ENCODE measurements at regions not wholly inside any gene's neighbourhood (a gene's known extent, or its start where the extent isn't known, plus 50 kb on each side); places are given as distances from the start of the nearest gene placed in this dataset.
"Not testable (repeated sequence)": the region's sequence is repeated elsewhere in the genome, so short reads cannot be mapped to it uniquely, and the experiment has no call there.

- no peak for TF ChIP-seq CTCF (IDR thresholded peaks at IDR 0.05; ENCODE audit: low read depth, low read length, poor library complexity, severe bottlenecking)
- TF ChIP-seq EZH2phosphoT487 (IDR thresholded peaks at IDR 0.05; ENCODE audit: borderline replicate concordance, low read length): no peak
- H3K27ac ChIP-seq (ENCODE audit: low read depth, low read length): no peak overlapping the region
- no peaks in the 10 kb centered on the region for H3K4me1 ChIP-seq (ENCODE audit: control insufficient read depth, low read length)
- H3K4me2 ChIP-seq (ENCODE audit: low read length): no peak overlapping the region
- no peaks in the 10 kb centered on the region for H3K36me3 ChIP-seq (ENCODE audit: control insufficient read depth, low read length)
- no peaks in the 10 kb centered on the region for H3F3A ChIP-seq (ENCODE audit: control insufficient read depth, insufficient read depth)
- no peaks in the 10 kb centered on the region for H4K20me1 ChIP-seq (ENCODE audit: control insufficient read depth, insufficient read depth, low read depth, low read length)
- H3K9me3 ChIP-seq (ENCODE audit: control insufficient read depth, insufficient read depth, low read length): no peaks in the 10 kb centered on the region
- peaks cover 4% of the 10 kb centered on the region; the same call in 1 of the 2 replicates for H3K27me3 ChIP-seq (ENCODE audit: control insufficient read depth, low read length)
- H3K4me3 ChIP-seq (ENCODE audit: low read length): no peak overlapping the region
- H3K9me2 ChIP-seq (replicated peaks; ENCODE audit: control insufficient read depth, low read length): no peaks in the 10 kb centered on the region
- H3K79me2 ChIP-seq (ENCODE audit: control insufficient read depth, low read length): no peaks in the 10 kb centered on the region
Measured at GRCh38 chr17:6254036-6254435, 180.9 kb downstream of the AIPL1 start.

GRCh38 chr17:6251640-6252039 lies 181.5 kb downstream of the WSCD1 start:
- H3F3A ChIP-seq (ENCODE audit: control insufficient read depth, insufficient read depth); H3K36me3 ChIP-seq (ENCODE audit: control insufficient read depth, low read length); H3K27ac ChIP-seq (ENCODE audit: low read depth, low read length); H3K4me1 ChIP-seq (ENCODE audit: control insufficient read depth, low read length); H4K20me1 ChIP-seq (ENCODE audit: control insufficient read depth, insufficient read depth, low read depth, low read length); H3K4me3 ChIP-seq (ENCODE audit: low read length); H3K9me2 ChIP-seq (replicated peaks; ENCODE audit: control insufficient read depth, low read length); H3K9me3 ChIP-seq (ENCODE audit: control insufficient read depth, insufficient read depth, low read length); H3K4me2 ChIP-seq (ENCODE audit: low read length); H3K27me3 ChIP-seq (ENCODE audit: control insufficient read depth, low read length); H3K79me2 ChIP-seq (ENCODE audit: control insufficient read depth, low read length): not testable (repeated sequence)

GRCh38 chr17:6249732-6250131 lies 179.6 kb downstream of the WSCD1 start:
- Histone ChIP-seq H3K9me2 (replicated peaks; ENCODE audit: control insufficient read depth, low read length) (no peaks in the 10 kb centered on the region), H3K36me3 (ENCODE audit: control insufficient read depth, low read length) (no peaks in the 10 kb centered on the region), H3K27ac (ENCODE audit: low read depth, low read length) (no peak overlapping the region), H3K4me3 (ENCODE audit: low read length) (no peak overlapping the region), H3F3A (ENCODE audit: control insufficient read depth, insufficient read depth) (no peaks in the 10 kb centered on the region), H3K4me2 (ENCODE audit: low read length) (no peak overlapping the region), H3K9me3 (ENCODE audit: control insufficient read depth, insufficient read depth, low read length) (no peaks in the 10 kb centered on the region), H3K4me1 (ENCODE audit: control insufficient read depth, low read length) (no peaks in the 10 kb centered on the region), H3K27me3 (ENCODE audit: control insufficient read depth, low read length) (no peaks in the 10 kb centered on the region), H3K79me2 (ENCODE audit: control insufficient read depth, low read length) (no peaks in the 10 kb centered on the region), H4K20me1 (ENCODE audit: control insufficient read depth, insufficient read depth, low read depth, low read length) (no peaks in the 10 kb centered on the region)
- no peak for TF ChIP-seq EZH2phosphoT487 (IDR thresholded peaks at IDR 0.05; ENCODE audit: borderline replicate concordance, low read length)
- no peak for TF ChIP-seq CTCF (IDR thresholded peaks at IDR 0.05; ENCODE audit: low read depth, low read length, poor library complexity, severe bottlenecking)

GRCh38 chr17:6248061-6248460 lies 177.9 kb downstream of the WSCD1 start:
- Histone ChIP-seq H3K9me3 (ENCODE audit: control insufficient read depth, insufficient read depth, low read length) (no peaks in the 10 kb centered on the region), H3K79me2 (ENCODE audit: control insufficient read depth, low read length) (no peaks in the 10 kb centered on the region), H3K9me2 (replicated peaks; ENCODE audit: control insufficient read depth, low read length) (no peaks in the 10 kb centered on the region), H3K4me3 (ENCODE audit: low read length) (no peak overlapping the region), H3F3A (ENCODE audit: control insufficient read depth, insufficient read depth) (no peaks in the 10 kb centered on the region), H3K4me2 (ENCODE audit: low read length) (no peak overlapping the region), H3K27ac (ENCODE audit: low read depth, low read length) (no peak overlapping the region), H4K20me1 (ENCODE audit: control insufficient read depth, insufficient read depth, low read depth, low read length) (no peaks in the 10 kb centered on the region), H3K27me3 (ENCODE audit: control insufficient read depth, low read length) (no peaks in the 10 kb centered on the region), H3K36me3 (ENCODE audit: control insufficient read depth, low read length) (no peaks in the 10 kb centered on the region), H3K4me1 (ENCODE audit: control insufficient read depth, low read length) (no peaks in the 10 kb centered on the region)
- TF ChIP-seq EZH2phosphoT487 (IDR thresholded peaks at IDR 0.05; ENCODE audit: borderline replicate concordance, low read length): no peak
- no peak for TF ChIP-seq CTCF (IDR thresholded peaks at IDR 0.05; ENCODE audit: low read depth, low read length, poor library complexity, severe bottlenecking)
